ENCODE measurements at regions not wholly inside any gene's neighbourhood (a gene's known extent, or its start where the extent isn't known, plus 50 kb on each side); places are given as distances from the start of the nearest gene placed in this dataset.

DNA sequence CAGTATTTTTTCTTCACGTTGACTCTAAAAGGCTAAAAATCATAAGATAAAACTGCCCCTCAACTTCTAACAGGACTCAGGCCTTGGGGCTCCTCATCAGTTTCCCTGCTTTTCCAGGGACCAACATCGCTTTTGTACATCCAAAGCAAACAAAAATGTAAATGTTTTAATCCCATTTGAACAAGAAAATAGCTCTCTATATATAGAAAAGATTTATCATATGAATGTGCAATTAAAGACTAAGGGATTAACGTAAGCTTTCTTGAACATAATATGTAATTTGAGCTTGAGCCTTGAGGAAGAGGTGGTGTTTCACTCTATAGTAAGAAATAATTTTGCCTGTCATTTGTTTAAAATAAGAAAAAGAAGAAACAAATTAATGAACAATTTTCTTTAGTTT lies 547.2 kb upstream of the ACO1 start:
- H3K27ac Mint-ChIP-seq: no peak overlapping the region
- ATAC-seq (no peak), DNase-seq (no peak)
- no peak overlapping the region for H3K4me3 Mint-ChIP-seq
- TF ChIP-seq, protein P1, sequence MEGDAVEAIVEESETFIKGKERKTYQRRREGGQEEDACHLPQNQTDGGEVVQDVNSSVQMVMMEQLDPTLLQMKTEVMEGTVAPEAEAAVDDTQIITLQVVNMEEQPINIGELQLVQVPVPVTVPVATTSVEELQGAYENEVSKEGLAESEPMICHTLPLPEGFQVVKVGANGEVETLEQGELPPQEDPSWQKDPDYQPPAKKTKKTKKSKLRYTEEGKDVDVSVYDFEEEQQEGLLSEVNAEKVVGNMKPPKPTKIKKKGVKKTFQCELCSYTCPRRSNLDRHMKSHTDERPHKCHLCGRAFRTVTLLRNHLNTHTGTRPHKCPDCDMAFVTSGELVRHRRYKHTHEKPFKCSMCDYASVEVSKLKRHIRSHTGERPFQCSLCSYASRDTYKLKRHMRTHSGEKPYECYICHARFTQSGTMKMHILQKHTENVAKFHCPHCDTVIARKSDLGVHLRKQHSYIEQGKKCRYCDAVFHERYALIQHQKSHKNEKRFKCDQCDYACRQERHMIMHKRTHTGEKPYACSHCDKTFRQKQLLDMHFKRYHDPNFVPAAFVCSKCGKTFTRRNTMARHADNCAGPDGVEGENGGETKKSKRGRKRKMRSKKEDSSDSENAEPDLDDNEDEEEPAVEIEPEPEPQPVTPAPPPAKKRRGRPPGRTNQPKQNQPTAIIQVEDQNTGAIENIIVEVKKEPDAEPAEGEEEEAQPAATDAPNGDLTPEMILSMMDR (IDR thresholded peaks at IDR 0.05): no peak
- intact Hi-C loops (cut with micrococcal nuclease): no loop called here
- no peaks in the 10 kb centered on the region for H3K4me1 Mint-ChIP-seq
- H3K36me3 Mint-ChIP-seq: no peaks in the 10 kb centered on the region
- no peak overlapping the region for H3K4me3 ChIP-seq (ENCODE audit: low read length)
- H3K27ac ChIP-seq (ENCODE audit: low read length): no peak overlapping the region
- 91% methylated on average over 2 of the region's 3 CpGs for WGBS (ENCODE audit: insufficient coverage)
- peaks cover 2 to 4% of the 10 kb centered on the region in 2 donors for H3K9me3 Mint-ChIP-seq
- H3K9me3 ChIP-seq (ENCODE audit: control insufficient read depth, insufficient read depth, low read length): no peaks in the 10 kb centered on the region
- no peaks in the 10 kb centered on the region for H3K4me1 ChIP-seq (ENCODE audit: control insufficient read depth, insufficient read depth, low read length)
- no peaks in the 10 kb centered on the region for H3K36me3 ChIP-seq (ENCODE audit: control insufficient read depth, insufficient read depth, low read length)
- no peaks in the 10 kb centered on the region for H3K27me3 ChIP-seq (ENCODE audit: control insufficient read depth, insufficient read depth, low read length)
- no peaks in the 10 kb centered on the region for H3K27me3 Mint-ChIP-seq (ENCODE audit: low read depth in 2 of 2)

DNA sequence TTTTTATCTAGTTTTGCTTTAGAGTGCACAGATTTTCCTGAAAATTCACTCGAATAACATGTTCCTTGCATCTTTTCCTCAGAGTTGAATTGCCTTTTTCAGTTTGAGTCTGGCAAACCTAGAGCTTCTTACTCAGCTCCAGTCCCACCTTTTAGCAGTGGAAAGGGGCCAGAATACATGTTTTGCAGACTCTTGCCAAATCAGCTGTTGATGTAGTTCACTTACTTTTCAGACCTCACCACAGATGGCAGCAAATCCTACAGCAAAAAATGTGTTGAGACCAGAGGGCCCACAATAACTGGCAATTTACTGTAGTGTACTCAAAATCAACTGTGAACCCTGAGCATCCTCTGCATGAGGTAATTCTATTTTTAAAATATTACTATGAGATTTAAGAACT lies 545.2 kb upstream of the ACO1 start:
- intact Hi-C loops (cut with micrococcal nuclease): no loop called here
- Mint-ChIP-seq H3K36me3 (no peaks in the 10 kb centered on the region), H3K27ac (no peak overlapping the region), H3K4me1 (no peaks in the 10 kb centered on the region), H3K9me3 (peaks cover 4 to 5% of the 10 kb centered on the region in 2 donors), H3K27me3 (ENCODE audit: low read depth in 2 of 2) (no peaks in the 10 kb centered on the region), H3K4me3 (no peak overlapping the region)
- TF ChIP-seq, protein P1 (IDR thresholded peaks at IDR 0.05): no peak
- no peaks in the 10 kb centered on the region for H3K9me3 ChIP-seq (ENCODE audit: control insufficient read depth, insufficient read depth, low read length)
- H3K4me1 ChIP-seq (ENCODE audit: control insufficient read depth, insufficient read depth, low read length): no peaks in the 10 kb centered on the region
- no peak overlapping the region for H3K4me3 ChIP-seq (ENCODE audit: low read length)
- ATAC-seq (no peak), DNase-seq (no peak)
- no peak overlapping the region for H3K27ac ChIP-seq (ENCODE audit: low read length)
- WGBS (ENCODE audit: insufficient coverage): 80% methylated on average over 1 of the region's 1 CpG
- H3K27me3 ChIP-seq (ENCODE audit: control insufficient read depth, insufficient read depth, low read length): no peaks in the 10 kb centered on the region
- H3K36me3 ChIP-seq (ENCODE audit: control insufficient read depth, insufficient read depth, low read length): no peaks in the 10 kb centered on the region

GRCh38 chr9:31840702-31841101 lies 543.7 kb upstream of the ACO1 start:
- ATAC-seq: no peak
- H3K27me3 Mint-ChIP-seq (ENCODE audit: low read depth in 2 of 2): no peaks in the 10 kb centered on the region
- WGBS (ENCODE audit: insufficient coverage): 80% methylated on average over 1 of the region's 4 CpGs
- no peaks in the 10 kb centered on the region for H3K4me1 ChIP-seq (ENCODE audit: control insufficient read depth, insufficient read depth, low read length)
- no peaks in the 10 kb centered on the region for H3K36me3 ChIP-seq (ENCODE audit: control insufficient read depth, insufficient read depth, low read length)
- no peak overlapping the region for H3K27ac ChIP-seq (ENCODE audit: low read length)
- DNase-seq: no peak
- no peaks in the 10 kb centered on the region for H3K4me1 Mint-ChIP-seq
- TF ChIP-seq, protein P1 (IDR thresholded peaks at IDR 0.05): no peak
- H3K4me3 Mint-ChIP-seq: no peak overlapping the region
- H3K9me3 ChIP-seq (ENCODE audit: control insufficient read depth, insufficient read depth, low read length): no peaks in the 10 kb centered on the region
- H3K9me3 Mint-ChIP-seq: peaks cover 2 to 5% of the 10 kb centered on the region in 2 donors
- no peak overlapping the region for H3K4me3 ChIP-seq (ENCODE audit: low read length)
- H3K27me3 ChIP-seq (ENCODE audit: control insufficient read depth, insufficient read depth, low read length): no peaks in the 10 kb centered on the region
- H3K36me3 Mint-ChIP-seq: no peaks in the 10 kb centered on the region
- intact Hi-C loops (cut with micrococcal nuclease): no loop called here
- H3K27ac Mint-ChIP-seq: no peak overlapping the region

DNA sequence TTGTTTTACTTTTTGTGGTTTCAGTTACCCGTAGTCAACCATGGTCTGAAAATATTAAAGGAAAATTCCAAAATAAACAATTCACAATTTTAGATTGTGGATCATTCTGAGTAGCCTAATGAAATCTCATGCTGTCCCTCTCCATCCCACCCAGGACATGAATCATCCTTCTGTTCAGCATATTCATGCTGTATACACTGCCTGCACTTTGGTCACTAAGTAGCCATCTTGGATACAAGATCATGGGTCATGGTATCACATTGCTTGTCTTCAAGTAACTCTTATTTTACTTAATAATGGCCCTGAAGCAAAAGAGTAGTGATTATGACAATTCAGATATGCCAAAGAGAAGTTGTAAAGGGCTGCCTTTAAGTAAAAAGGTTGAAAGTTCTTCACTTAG lies 536.5 kb upstream of the ACO1 start:
- Mint-ChIP-seq H3K4me3 (no peak overlapping the region), H3K36me3 (peaks cover 5% of the 10 kb centered on the region), H3K27me3 (ENCODE audit: low read depth in 2 of 2) (no peaks in the 10 kb centered on the region), H3K4me1 (no peaks in the 10 kb centered on the region), H3K9me3 (peaks cover 6 to 8% of the 10 kb centered on the region in 2 donors), H3K27ac (no peak overlapping the region)
- DNase-seq (no peak), ATAC-seq (no peak)
- Histone ChIP-seq H3K27ac (ENCODE audit: low read length) (no peak overlapping the region), H3K27me3 (ENCODE audit: control insufficient read depth, insufficient read depth, low read length) (no peaks in the 10 kb centered on the region), H3K36me3 (ENCODE audit: control insufficient read depth, insufficient read depth, low read length) (no peaks in the 10 kb centered on the region), H3K9me3 (ENCODE audit: control insufficient read depth, insufficient read depth, low read length) (no peaks in the 10 kb centered on the region), H3K4me3 (ENCODE audit: low read length) (no peak overlapping the region), H3K4me1 (ENCODE audit: control insufficient read depth, insufficient read depth, low read length) (no peaks in the 10 kb centered on the region)
- TF ChIP-seq, protein P1 (IDR thresholded peaks at IDR 0.05): no peak
- WGBS (ENCODE audit: insufficient coverage): no CpG with 5 or more reads among the region's 1 CpG
- intact Hi-C loops (cut with micrococcal nuclease): no loop called here
